SH-SY5Y (cell line): ENCODE measurements at regions not wholly inside any gene's neighbourhood (a gene's known extent, or its start where the extent isn't known, plus 50 kb on each side); places are given as distances from the start of the nearest gene placed in this dataset.

Source experiments
- GATA2 ChIP-seq: IDR thresholded peaks from 2 replicates; pipeline ENCODE4 v1.6.1; 2011; ENCODE audit warnings: mild to moderate bottlenecking, low read depth, low read length
- GATA3 ChIP-seq: IDR thresholded peaks from 2 replicates; pipeline ENCODE4 v1.6.1; 2011; ENCODE audit warnings: low read depth, mild to moderate bottlenecking, low read length, moderate library complexity

DNA sequence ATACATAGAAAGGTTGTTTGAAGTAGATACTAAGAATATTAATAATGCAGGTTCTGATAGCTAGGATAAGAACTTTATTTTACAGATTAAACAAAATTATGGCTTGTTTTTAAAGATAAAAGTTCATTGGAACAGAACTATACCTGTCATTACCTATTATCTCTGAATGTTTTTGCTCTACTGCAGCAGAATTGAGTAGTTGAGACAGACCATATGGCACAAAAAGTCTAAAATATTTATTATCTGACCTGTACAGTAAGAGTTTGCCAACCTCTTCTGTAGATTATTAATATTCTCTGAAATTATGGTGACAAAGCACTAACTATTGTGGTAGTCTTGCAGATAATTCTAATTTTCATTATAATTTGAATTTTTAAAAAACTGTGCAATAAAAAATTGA lies 829.1 kb upstream of the MGAT4C start:
- TF ChIP-seq GATA2 (no peak), GATA3 (no peak)
